SK-N-SH (cell line): ENCODE measurements at regions not wholly inside any gene's neighbourhood (a gene's known extent, or its start where the extent isn't known, plus 50 kb on each side); places are given as distances from the start of the nearest gene placed in this dataset.
A peak's percentile ranks its signal among the peaks of the same experiment; 100 is the strongest.

Experiments
- CTCF ChIA-PET: fragments of 300-600, 350-600 bp; formaldehyde crosslinking; extraction: SDS; loops from one replicate; lab custom pipeline; 2021; lab: Yijun Ruan, JAX
- POLR2A ChIA-PET: fragments of 350-600 bp; sonication (Branson Sonifier 250); formaldehyde crosslinking; extraction: SDS; loops from one replicate; lab custom pipeline; 2020; ENCODE audit warnings: antibody characterized with exemption, inconsistent platforms; lab: Yijun Ruan, JAX
- DNase-seq: peaks from one replicate; pipeline ENCODE4 v3.0.0; 2012
- H2AFZ ChIP-seq: fragments of 200-600 bp; sonication (generic); 2 replicates; pipeline ENCODE4 v1.8.1; 2016; ENCODE audit warnings: antibody characterized with exemption, mild to moderate bottlenecking, low read depth
- H3F3A ChIP-seq: fragments of 200-600 bp; sonication (generic); replicated peaks from 2 replicates; pipeline ENCODE3; 2016; ENCODE audit warnings: antibody characterized with exemption, mild to moderate bottlenecking; ENCODE audit not compliant: insufficient read depth
- H3K27ac ChIP-seq, 2 experiments: fragments of 200-500 bp in 1 of 2; fragments of 200-600 bp in 1 of 2; sonication (Bioruptor generic) in 1 of 2; sonication (generic), shearing (Covaris generic) in 1 of 2; 2 replicates each; pipeline versions ENCODE4 v1.5.1 to v1.6.1; 2014 to 2016; ENCODE audit warnings: low read depth in 2 of 2, inconsistent platforms in 1 of 2, low read length in 1 of 2, mild to moderate bottlenecking in 1 of 2, mixed read lengths in 1 of 2
- H3K27me3 ChIP-seq: fragments of 200-600 bp; sonication (generic), shearing (Covaris generic); 2 replicates; pipeline ENCODE4 v1.6.1; 2016; ENCODE audit warnings: mixed run types; ENCODE audit not compliant: insufficient read depth
- H3K36me3 ChIP-seq, 2 experiments: fragments of 200-500 bp in 1 of 2; fragments of 200-600 bp in 1 of 2; sonication (Bioruptor generic) in 1 of 2; sonication (generic) in 1 of 2; replicated peaks in 1 of 2; 2 replicates each; pipeline versions ENCODE3 to v1.5.1; 2014 to 2016; ENCODE audit warnings: low read length in 1 of 2, mild to moderate bottlenecking in 1 of 2; ENCODE audit not compliant: insufficient read depth in 2 of 2, control insufficient read depth in 1 of 2
- H3K4me1 ChIP-seq, 2 experiments: fragments of 200-500 bp in 1 of 2; fragments of 200-600 bp in 1 of 2; sonication (Bioruptor generic) in 1 of 2; sonication (generic), shearing (Covaris generic) in 1 of 2; 2 replicates each; pipeline versions ENCODE4 v1.5.1 to v1.6.1; 2014 to 2016; ENCODE audit warnings: low read depth in 1 of 2, low read length in 1 of 2, mixed run types in 1 of 2; ENCODE audit not compliant: insufficient read depth in 2 of 2, control insufficient read depth in 1 of 2
- H3K4me2 ChIP-seq: fragments of 200-600 bp; sonication (generic), shearing (Covaris generic); 2 replicates; pipeline ENCODE4 v1.6.1; 2017; ENCODE audit warnings: mixed run types
- H3K4me3 ChIP-seq, 2 experiments: fragments of 200-500 bp in 1 of 2; fragments of 200-600 bp in 1 of 2; sonication (Bioruptor generic) in 1 of 2; sonication (generic), shearing (Covaris generic) in 1 of 2; 2 replicates each; pipeline versions ENCODE4 v1.5.1 to v1.8.1; 2014 to 2016; ENCODE audit warnings: low read depth in 2 of 2, inconsistent platforms in 1 of 2, low read length in 1 of 2, mild to moderate bottlenecking in 1 of 2, mixed read lengths in 1 of 2, moderate library complexity in 1 of 2
- H3K79me2 ChIP-seq: fragments of 200-600 bp; sonication (generic); 2 replicates; pipeline ENCODE4 v1.8.1; 2017; ENCODE audit warnings: mild to moderate bottlenecking; ENCODE audit not compliant: insufficient read depth
- H3K9ac ChIP-seq: fragments of 200-600 bp; sonication (generic); 2 replicates; pipeline ENCODE4 v1.6.1; 2017; ENCODE audit warnings: mixed run types
- H3K9me2 ChIP-seq: fragments of 200-600 bp; sonication (generic); 2 replicates; pipeline ENCODE4 v1.6.1; 2017; ENCODE audit warnings: mixed run types
- H3K9me3 ChIP-seq: fragments of 200-600 bp; sonication (generic); 2 replicates; pipeline ENCODE4 v1.6.1; 2017; ENCODE audit warnings: mixed run types, mild to moderate bottlenecking, moderate library complexity
- H4K20me1 ChIP-seq: fragments of 200-600 bp; sonication (generic); 2 replicates; pipeline ENCODE4 v1.6.1; 2017; ENCODE audit warnings: mild to moderate bottlenecking, mixed run types; ENCODE audit not compliant: insufficient read depth
- ELF1 ChIP-seq: IDR thresholded peaks from 2 replicates; pipeline ENCODE4 v1.4.0; 2012
- EZH2phosphoT487 ChIP-seq: fragments of 200-600 bp; sonication (generic); IDR thresholded peaks from 2 replicates; pipeline ENCODE4 v1.6.1; 2017; ENCODE audit warnings: low read depth, mixed run types, mild to moderate bottlenecking, antibody characterized with exemption, moderate library complexity, borderline replicate concordance
- GABPA ChIP-seq: IDR thresholded peaks from 2 replicates; pipeline ENCODE4 v1.4.0; 2012; ENCODE audit warnings: low read depth, mild to moderate bottlenecking
- IRF3 ChIP-seq: fragments of 150-350 bp; IDR thresholded peaks from 2 replicates; pipeline ENCODE4 v1.6.1; 2016; ENCODE audit warnings: mild to moderate bottlenecking, low read depth, low read length
- JUND ChIP-seq: IDR thresholded peaks from 2 replicates; pipeline ENCODE4 v1.4.0; 2012
- NRF1 ChIP-seq: IDR thresholded peaks from 2 replicates; pipeline ENCODE4 v1.6.1; 2012; ENCODE audit warnings: low read depth, mild to moderate bottlenecking, low read length
- RAD21 ChIP-seq: IDR thresholded peaks from 2 replicates; pipeline ENCODE4 v1.6.1; 2012; ENCODE audit warnings: mild to moderate bottlenecking, low read length
- RCOR1 ChIP-seq: fragments of 150-350 bp; IDR thresholded peaks from 2 replicates; pipeline ENCODE4 v1.6.1; 2017; ENCODE audit warnings: antibody characterized with exemption, low read length
- RFX5 ChIP-seq: IDR thresholded peaks from 2 replicates; pipeline ENCODE4 v1.6.1; 2012; ENCODE audit warnings: mild to moderate bottlenecking, improper control_type of control experiment, low read length
- RXRA ChIP-seq: IDR thresholded peaks from 2 replicates; pipeline ENCODE4 v1.4.0; 2012; ENCODE audit warnings: low read depth, mild to moderate bottlenecking, borderline replicate concordance
- SIN3A ChIP-seq: IDR thresholded peaks from 2 replicates; pipeline ENCODE4 v1.6.1; 2012; ENCODE audit warnings: low read depth, mild to moderate bottlenecking, low read length, moderate library complexity, borderline replicate concordance
- SMC3 ChIP-seq: IDR thresholded peaks from 2 replicates; pipeline ENCODE4 v1.6.1; 2012; ENCODE audit warnings: low read depth, low read length, improper control_type of control experiment
- TAF1 ChIP-seq: IDR thresholded peaks from 2 replicates; pipeline ENCODE4 v1.6.1; 2012; ENCODE audit warnings: low read depth, mild to moderate bottlenecking, low read length, moderate library complexity, borderline replicate concordance
- TCF12 ChIP-seq: IDR thresholded peaks from 2 replicates; pipeline ENCODE4 v1.4.0; 2012
- TEAD4 ChIP-seq: IDR thresholded peaks from 2 replicates; pipeline ENCODE4 v1.4.0; 2012; ENCODE audit warnings: mild to moderate bottlenecking, borderline replicate concordance; ENCODE audit not compliant: insufficient read depth
- USF1 ChIP-seq: IDR thresholded peaks from 2 replicates; pipeline ENCODE4 v1.4.0; 2012; ENCODE audit warnings: low read depth, borderline replicate concordance
- USF2 ChIP-seq: fragments of 150-350 bp; IDR thresholded peaks from 2 replicates; pipeline ENCODE4 v1.6.1; 2017; ENCODE audit warnings: antibody characterized with exemption, low read length, low read depth, borderline replicate concordance
- YY1 ChIP-seq: IDR thresholded peaks from 2 replicates; pipeline ENCODE4 v1.4.0; 2012; ENCODE audit warnings: low read depth, mild to moderate bottlenecking
- ZBTB33 ChIP-seq: IDR thresholded peaks from 2 replicates; pipeline ENCODE4 v1.4.0; 2012; ENCODE audit warnings: low read depth, borderline replicate concordance
- WGBS: methylation state at CpG from one replicate; pipeline ENCODE4 v1.1.6; 2017; ENCODE audit warnings: low lambda C conversion rate; 5-methylcytosine and 5-hydroxymethylcytosine counted together

GRCh38 chr6:141464896-141465295 is 667.8 kb upstream of the GJE1 start:
- no peaks in the 10 kb centered on the region for H3K79me2 ChIP-seq
- H3K4me2 ChIP-seq, result no peak overlapping the region
- peak overlapping the region in 1 of 2 experiments; percentile 97; a peak in 3 of 4 replicates for H3K27ac ChIP-seq
- peaks cover 0 to 6% of the 10 kb centered on the region in 2 experiments for H3K36me3 ChIP-seq
- H2AFZ ChIP-seq, result peak overlapping the region; percentile 54; the same call in 1 of the 2 replicates
- TF ChIP-seq RFX5 (no peak), JUND (no peak), GABPA (no peak), TCF12 (no peak), NRF1 (no peak), USF1 (no peak), EZH2phosphoT487 (no peak), IRF3 (no peak), RXRA (no peak), ELF1 (no peak), USF2 (no peak), RAD21 (no peak), RCOR1 (no peak), TAF1 (no peak), SMC3 (no peak), SIN3A (no peak), YY1 (no peak), ZBTB33 (no peak), TEAD4 (no peak)
- H3K4me3 ChIP-seq, result no peak overlapping the region
- no peak for DNase-seq
- H3K4me1 ChIP-seq, result no peaks in the 10 kb centered on the region; a peak in 1 of 4 replicates
- H3K27me3 ChIP-seq, result no peaks in the 10 kb centered on the region
- H3K9me3 ChIP-seq, result no peaks in the 10 kb centered on the region; the same call in 1 of the 2 replicates
- WGBS, result 58% methylated on average over 2 of the region's 2 CpGs
- peaks cover 16% of the 10 kb centered on the region for H3F3A ChIP-seq
- H3K9ac ChIP-seq, result no peak overlapping the region
- no peaks in the 10 kb centered on the region for H4K20me1 ChIP-seq
- ChIA-PET POLR2A (no interaction called here), CTCF (no interaction called here)
- no peaks in the 10 kb centered on the region for H3K9me2 ChIP-seq
